H9 (cell line): ENCODE measurements at regions not wholly inside any gene's neighbourhood (a gene's known extent, or its start where the extent isn't known, plus 50 kb on each side); places are given as distances from the start of the nearest gene placed in this dataset.

ENCODE experiments used
- DNase-seq: peaks from one replicate; pipeline ENCODE4 v3.0.0-alpha.2; 2017
- H2AFZ ChIP-seq: one replicate; pipeline ENCODE4 v1.6.1; 2013; ENCODE audit warnings: mild to moderate bottlenecking, low read length, control low read depth, moderate library complexity
- H2AK5ac ChIP-seq: 2 replicates; pipeline ENCODE4 v1.6.1; 2013; ENCODE audit warnings: low read length, control low read depth, mixed read lengths; ENCODE audit not compliant: insufficient read length
- H2BK120ac ChIP-seq: one replicate; pipeline ENCODE4 v1.6.1; 2013; ENCODE audit warnings: low read depth, mild to moderate bottlenecking, low read length, control low read depth, inconsistent platforms; ENCODE audit not compliant: poor library complexity, severe bottlenecking
- H2BK12ac ChIP-seq: 2 replicates; pipeline ENCODE4 v1.6.1; 2013; ENCODE audit warnings: low read length, control low read depth, mixed read lengths, low read depth; ENCODE audit not compliant: insufficient read length
- H2BK15ac ChIP-seq: 2 replicates; pipeline ENCODE4 v1.6.1; 2013; ENCODE audit warnings: low read depth, low read length, control low read depth
- H2BK20ac ChIP-seq: one replicate; pipeline ENCODE4 v1.6.1; 2013; ENCODE audit warnings: low read depth, mild to moderate bottlenecking, low read length, control low read depth, inconsistent platforms; ENCODE audit not compliant: poor library complexity, severe bottlenecking
- H2BK5ac ChIP-seq: 2 replicates; pipeline ENCODE4 v1.6.1; 2013; ENCODE audit warnings: low read length, control low read depth, mixed read lengths; ENCODE audit not compliant: insufficient read length
- H3K14ac ChIP-seq: 2 replicates; pipeline ENCODE4 v1.6.1; 2013; ENCODE audit warnings: low read length, control low read depth; ENCODE audit not compliant: insufficient read depth
- H3K18ac ChIP-seq: 2 replicates; pipeline ENCODE4 v1.6.1; 2013; ENCODE audit warnings: low read depth, mild to moderate bottlenecking, mixed read lengths, low read length, control low read depth; ENCODE audit not compliant: insufficient read length
- H3K23ac ChIP-seq: 2 replicates; pipeline ENCODE4 v1.6.1; 2013; ENCODE audit warnings: low read length, control low read depth, mixed read lengths, low read depth; ENCODE audit not compliant: insufficient read length
- H3K23me2 ChIP-seq: 2 replicates; pipeline ENCODE4 v1.6.1; 2013; ENCODE audit warnings: low read depth, mild to moderate bottlenecking, mixed read lengths, low read length, control low read depth; ENCODE audit not compliant: insufficient read length, poor library complexity, severe bottlenecking
- H3K27ac ChIP-seq: 2 replicates; pipeline ENCODE4 v1.5.1; 2013; ENCODE audit warnings: low read length, control low read depth, mixed read lengths, low read depth; ENCODE audit not compliant: insufficient read length
- H3K27me3 ChIP-seq: 2 replicates; pipeline ENCODE4 v1.6.1; 2013; ENCODE audit warnings: low read length, control low read depth, inconsistent platforms; ENCODE audit not compliant: insufficient read depth
- H3K4ac ChIP-seq: 2 replicates; pipeline ENCODE4 v1.6.1; 2013; ENCODE audit warnings: low read depth, mild to moderate bottlenecking, control low read depth, inconsistent platforms, low read length, moderate library complexity
- H3K4me1 ChIP-seq: 2 replicates; pipeline ENCODE4 v1.6.1; 2013; ENCODE audit warnings: low read length, control low read depth, inconsistent platforms; ENCODE audit not compliant: insufficient read depth
- H3K4me2 ChIP-seq: 2 replicates; pipeline ENCODE4 v1.6.1; 2013; ENCODE audit warnings: low read length, control low read depth, mixed read lengths; ENCODE audit not compliant: insufficient read length, insufficient read depth
- H3K56ac ChIP-seq: 2 replicates; pipeline ENCODE4 v1.6.1; 2013; ENCODE audit warnings: low read depth, mild to moderate bottlenecking, mixed read lengths, low read length, control low read depth; ENCODE audit not compliant: insufficient read length
- H3K79me1 ChIP-seq: 2 replicates; pipeline ENCODE4 v1.6.1; 2013; ENCODE audit warnings: low read depth, mild to moderate bottlenecking, moderate library complexity, low read length, control low read depth, inconsistent platforms; ENCODE audit not compliant: insufficient read depth, poor library complexity, severe bottlenecking
- H3K79me2 ChIP-seq: 2 replicates; pipeline ENCODE4 v1.6.1; 2013; ENCODE audit warnings: low read length, control low read depth, inconsistent platforms; ENCODE audit not compliant: insufficient read depth
- H3K9ac ChIP-seq: 2 replicates; pipeline ENCODE4 v1.6.1; 2013; ENCODE audit warnings: low read length, control low read depth, mixed read lengths; ENCODE audit not compliant: insufficient read length; ENCODE audit errors: extremely low read depth
- H3K9me3 ChIP-seq: one replicate; pipeline ENCODE4 v1.6.1; 2013; ENCODE audit warnings: low read depth, low read length, inconsistent platforms; ENCODE audit not compliant: control insufficient read depth
- H3T11ph ChIP-seq: one replicate; pipeline ENCODE4 v1.6.1; 2013; ENCODE audit warnings: mild to moderate bottlenecking, low read length, control low read depth, inconsistent platforms
- H4K20me1 ChIP-seq: one replicate; pipeline ENCODE4 v1.6.1; 2013; ENCODE audit not compliant: control insufficient read depth, insufficient read length, insufficient read depth
- H4K5ac ChIP-seq: 2 replicates; pipeline ENCODE4 v1.6.1; 2013; ENCODE audit warnings: low read depth, mild to moderate bottlenecking, mixed read lengths, low read length, control low read depth; ENCODE audit not compliant: insufficient read length
- H4K8ac ChIP-seq: replicated peaks from 2 replicates; pipeline ENCODE4 v1.6.1; 2013; ENCODE audit warnings: low read length, control low read depth, mixed read lengths, low read depth; ENCODE audit not compliant: insufficient read length
- H4K91ac ChIP-seq: 2 replicates; pipeline ENCODE4 v1.6.1; 2013; ENCODE audit warnings: low read depth, mild to moderate bottlenecking, moderate library complexity, mixed read lengths, low read length, control low read depth; ENCODE audit not compliant: insufficient read length
- H3K27ac Mint-ChIP-seq, 3 experiments: 2 replicates in 2 of 3; 3 replicates in 1 of 3; pipeline ENCODE4 v1.8.0; 2020 to 2021; ENCODE audit warnings: mixed read lengths in 3 of 3, mild to moderate bottlenecking in 1 of 3, moderate library complexity in 1 of 3
- H3K27me3 Mint-ChIP-seq: 2 replicates; pipeline ENCODE4 v1.8.0; 2021; ENCODE audit warnings: low read depth, mild to moderate bottlenecking, moderate library complexity, mixed read lengths
- H3K36me3 Mint-ChIP-seq, 3 experiments: 2 replicates in 2 of 3; 3 replicates in 1 of 3; pipeline ENCODE4 v1.8.0; 2020 to 2021; ENCODE audit warnings: low read depth in 3 of 3, mixed read lengths in 3 of 3; ENCODE audit not compliant: insufficient read depth in 1 of 3
- H3K4me1 Mint-ChIP-seq, 2 experiments: 2 replicates each; pipeline ENCODE4 v1.8.0; 2020; ENCODE audit warnings: mixed read lengths in 2 of 2
- H3K4me3 Mint-ChIP-seq, 2 experiments: 2 replicates in 1 of 2; 3 replicates in 1 of 2; pipeline ENCODE4 v1.8.0; 2020 to 2021; ENCODE audit warnings: mild to moderate bottlenecking in 2 of 2, mixed read lengths in 2 of 2, moderate library complexity in 1 of 2
- H3K9me3 Mint-ChIP-seq, 2 experiments: 2 replicates in 1 of 2; 3 replicates in 1 of 2; pipeline ENCODE4 v1.8.0; 2020; ENCODE audit warnings: mild to moderate bottlenecking in 2 of 2, mixed read lengths in 2 of 2, moderate library complexity in 1 of 2
- CTCF ChIP-seq: fragments of 200-600 bp; sonication (generic); conservative IDR thresholded peaks from 3 replicates; pipeline ENCODE4 v1.8.0; 2021; ENCODE audit warnings: antibody characterized with exemption, mild to moderate bottlenecking
- WGBS: extraction: QIAGEN DNeasy Blood & Tissue Kit; methylation state at CpG from one replicate; pipeline ENCODE4 v1.1.7; 2013; ENCODE audit warnings: missing lambda C conversion rate, low lambda C conversion rate, mixed read lengths; ENCODE audit not compliant: insufficient read length; ENCODE audit errors: extremely low coverage; 5-methylcytosine and 5-hydroxymethylcytosine counted together

- H4K5ac ChIP-seq = no peak overlapping the region
- no peak overlapping the region for H2BK12ac ChIP-seq
- H3K4me2 ChIP-seq = no peak overlapping the region
- H3K79me1 ChIP-seq = no peaks in the 10 kb centered on the region
- H3K4me1 ChIP-seq = no peaks in the 10 kb centered on the region
- no peak overlapping the region for H2AFZ ChIP-seq
- no peak overlapping the region for H3T11ph ChIP-seq
- H3K27ac Mint-ChIP-seq = no peak overlapping the region
- H3K79me2 ChIP-seq = no peaks in the 10 kb centered on the region
- TF ChIP-seq CTCF = no peak
- no peaks in the 10 kb centered on the region for H3K36me3 Mint-ChIP-seq
- no peaks in the 10 kb centered on the region for H3K23me2 ChIP-seq
- no peaks in the 10 kb centered on the region for H3K9me3 Mint-ChIP-seq
- no peak overlapping the region for H2BK15ac ChIP-seq
- H3K9me3 ChIP-seq = no peaks in the 10 kb centered on the region
- peaks cover 1% of the 10 kb centered on the region in 2 experiments; a peak in 2 of 4 replicates for H3K4me1 Mint-ChIP-seq
- H3K23ac ChIP-seq = no peak overlapping the region
- H4K8ac ChIP-seq = no peak overlapping the region
- no peak overlapping the region for H2BK120ac ChIP-seq
- no peaks in the 10 kb centered on the region for H3K27me3 Mint-ChIP-seq
- H2AK5ac ChIP-seq = no peak overlapping the region
- H3K18ac ChIP-seq = no peak overlapping the region
- no peak overlapping the region for H3K27ac ChIP-seq
- H4K91ac ChIP-seq = no peak overlapping the region
- no peak overlapping the region for H2BK20ac ChIP-seq
- H3K4me3 Mint-ChIP-seq = no peak overlapping the region
- no peak for DNase-seq
- H2BK5ac ChIP-seq = no peak overlapping the region
- H3K27me3 ChIP-seq = no peaks in the 10 kb centered on the region
- H3K4ac ChIP-seq = no peak overlapping the region
- no peaks in the 10 kb centered on the region for H4K20me1 ChIP-seq
- no peak overlapping the region for H3K14ac ChIP-seq
- no CpG with 5 or more reads among the region's 1 CpG for WGBS
- H3K9ac ChIP-seq = no peak overlapping the region
- H3K56ac ChIP-seq = no peak overlapping the region
Measured at GRCh38 chr5:69029292-69029691, 64.5 kb upstream of the SLC30A5 start.
